ENCODE measurements at regions not wholly inside any gene's neighbourhood (a gene's known extent, or its start where the extent isn't known, plus 50 kb on each side); places are given as distances from the start of the nearest gene placed in this dataset.

GRCh38 chr11:69926376-69927050 is 107.3 kb upstream of the FGF3 start:
- DNase-seq (ENCODE audit: extremely low spot score, insufficient read length, low read depth) (no peak), FAIRE-seq (no peak)

- DNase-seq (ENCODE audit: extremely low spot score, insufficient read length, low read depth), result no peak
- FAIRE-seq, result no peak
These were observed 108.9 kb upstream of the FGF3 start for GRCh38 chr11:69928121-69928520.

GRCh38 chr11:69928975-69929374 is 109.8 kb upstream of the FGF3 start:
- DNase-seq (ENCODE audit: extremely low spot score, insufficient read length, low read depth) (no peak), FAIRE-seq (no peak)

- FAIRE-seq, result no peak
- DNase-seq (ENCODE audit: extremely low spot score, insufficient read length, low read depth), result no peak
These were observed 111.2 kb upstream of the FGF3 start for GRCh38 chr11:69930081-69931059.

GRCh38 chr11:69931060-69931910 is 112.1 kb upstream of the FGF3 start:
- FAIRE-seq (no peak), DNase-seq (ENCODE audit: extremely low spot score, insufficient read length, low read depth) (no peak)

- FAIRE-seq (no peak), DNase-seq (ENCODE audit: extremely low spot score, insufficient read length, low read depth) (no peak)
These were observed 113.0 kb upstream of the FGF3 start for GRCh38 chr11:69931994-69932910.

GRCh38 chr11:69934861-69935494 is 115.8 kb upstream of the FGF3 start:
- no peak for FAIRE-seq

GRCh38 chr11:69935941-69936505 is 116.8 kb upstream of the FGF3 start:
- DNase-seq (ENCODE audit: extremely low spot score, insufficient read length, low read depth), result no peak
- FAIRE-seq, result no peak

More at GRCh38 chr11:69934861-69935494, 115.8 kb upstream of the FGF3 start:
- no peak for DNase-seq (ENCODE audit: extremely low spot score, insufficient read length, low read depth)

- no peak for FAIRE-seq
- no peak for DNase-seq (ENCODE audit: extremely low spot score, insufficient read length, low read depth)
These were observed 117.6 kb upstream of the FGF3 start for GRCh38 chr11:69936771-69937170.

- DNase-seq (ENCODE audit: extremely low spot score, insufficient read length, low read depth) (no peak), FAIRE-seq (no peak)
These were observed 119.0 kb upstream of the FGF3 start for GRCh38 chr11:69938206-69938605.

GRCh38 chr11:69939551-69940245 is 120.5 kb upstream of the FGF3 start:
- FAIRE-seq (no peak), DNase-seq (ENCODE audit: extremely low spot score, insufficient read length, low read depth) (no peak)

GRCh38 chr11:69940246-69940610 is 121.0 kb upstream of the FGF3 start:
- FAIRE-seq, result no peak

GRCh38 chr11:69941546-69942332 is 122.5 kb upstream of the FGF3 start:
- FAIRE-seq, result no peak
- DNase-seq (ENCODE audit: extremely low spot score, insufficient read length, low read depth), result no peak

More at GRCh38 chr11:69940246-69940610, 121.0 kb upstream of the FGF3 start:
- no peak for DNase-seq (ENCODE audit: extremely low spot score, insufficient read length, low read depth)

GRCh38 chr11:69942333-69942820 is 123.2 kb upstream of the FGF3 start:
- FAIRE-seq (no peak), DNase-seq (ENCODE audit: extremely low spot score, insufficient read length, low read depth) (no peak)

- DNase-seq (ENCODE audit: extremely low spot score, insufficient read length, low read depth), result no peak
- no peak for FAIRE-seq
These were observed 123.8 kb upstream of the FGF3 start for GRCh38 chr11:69943066-69943465.

GRCh38 chr11:69943506-69943905 is 124.3 kb upstream of the FGF3 start:
- FAIRE-seq (no peak), DNase-seq (ENCODE audit: extremely low spot score, insufficient read length, low read depth) (no peak)

All from GM18507 (cell line).